HG03342 (cell line): ENCODE measurements at regions not wholly inside any gene's neighbourhood (a gene's known extent, or its start where the extent isn't known, plus 50 kb on each side); places are given as distances from the start of the nearest gene placed in this dataset.
"Not testable (repeated sequence)": the region's sequence is repeated elsewhere in the genome, so short reads cannot be mapped to it uniquely, and the experiment has no call there.

Source experiments
- ATAC-seq: cut with Tn5 transposase; IDR thresholded peaks from one replicate; pipeline ENCODE4 v1.9.1; 2021; ENCODE audit warnings: mild to moderate bottlenecking, moderate library complexity; ENCODE audit not compliant: unreplicated experiment

DNA sequence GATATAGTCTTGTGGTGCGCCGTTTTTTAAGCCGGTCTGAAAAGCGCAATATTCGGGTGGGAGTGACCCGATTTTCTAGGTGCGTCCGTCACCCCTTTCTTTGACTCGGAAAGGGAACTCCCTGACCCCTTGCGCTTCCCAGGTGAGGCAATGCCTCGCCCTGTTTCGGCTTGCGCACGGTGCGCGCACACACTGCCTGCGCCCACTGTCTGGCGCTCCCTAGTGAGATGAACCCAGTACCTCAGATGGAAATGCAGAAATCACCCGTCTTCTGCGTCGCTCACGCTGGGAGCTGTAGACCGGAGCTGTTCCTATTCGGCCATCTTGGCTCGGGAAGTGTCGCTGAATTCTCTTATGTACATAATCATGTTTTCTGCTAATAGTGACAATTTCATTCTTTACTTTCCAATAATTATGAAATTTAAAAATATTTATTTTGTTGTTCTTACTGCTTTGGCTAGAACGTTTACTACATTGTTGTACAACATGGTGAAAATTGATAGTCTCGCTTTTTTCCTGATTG is 61.2 kb upstream of the MINDY3 start:
- ATAC-seq, result not testable (repeated sequence)

GRCh38 chr10:15931376-15931775 is 71.1 kb upstream of the MINDY3 start:
- ATAC-seq, result no peak

DNA sequence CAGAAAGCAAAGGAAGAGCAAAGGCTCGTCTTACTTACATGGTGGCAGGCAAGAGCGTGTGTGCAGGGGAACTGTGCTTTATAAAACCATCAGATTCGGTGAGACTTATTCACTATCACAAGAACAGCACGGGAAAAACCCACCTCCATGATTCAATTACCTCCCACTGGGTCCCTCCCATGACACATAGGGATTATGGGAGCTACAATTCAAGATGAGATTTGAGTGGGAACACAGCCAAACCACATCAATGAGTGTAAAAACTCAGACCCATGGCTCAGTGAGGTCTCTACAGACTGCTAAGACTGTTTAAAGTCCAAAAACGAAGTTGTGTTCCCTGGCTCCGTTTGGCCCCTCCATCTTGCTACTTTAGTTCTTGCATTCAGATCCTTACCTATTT is 79.2 kb upstream of the MINDY3 start:
- not testable (repeated sequence) for ATAC-seq

- ATAC-seq, result no peak
Observed at GRCh38 chr10:15943426-15943825, 83.1 kb upstream of the MINDY3 start.

GRCh38 chr10:15954188-15954587 is 93.9 kb upstream of the MINDY3 start:
- no peak for ATAC-seq

GRCh38 chr10:15960277-15960676 is 100.0 kb upstream of the MINDY3 start:
- ATAC-seq, result no peak

DNA sequence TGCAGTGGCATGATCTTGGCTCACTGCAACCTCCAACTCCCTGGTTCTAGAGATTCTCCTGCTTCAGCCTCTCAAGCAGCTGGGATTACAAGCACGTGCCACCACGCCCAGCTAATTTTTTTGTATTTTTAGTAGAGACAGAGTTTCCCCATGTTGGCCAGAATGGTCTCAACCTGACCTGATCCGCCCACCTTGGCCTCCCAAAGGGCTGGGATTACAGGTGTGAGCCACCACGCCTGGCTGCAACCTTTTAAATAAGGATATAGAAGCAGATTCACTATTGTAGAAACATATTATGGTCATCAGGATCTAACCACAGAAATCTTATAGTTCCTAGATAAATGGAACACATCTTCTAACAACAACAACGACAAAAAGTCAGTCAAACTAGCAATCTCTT is 112.4 kb upstream of the MINDY3 start:
- not testable (repeated sequence) for ATAC-seq

GRCh38 chr10:15985690-15986089 is 125.4 kb upstream of the MINDY3 start:
- ATAC-seq, result no peak

GRCh38 chr10:15990535-15991129 is 130.3 kb upstream of the MINDY3 start:
- ATAC-seq, result no peak

DNA sequence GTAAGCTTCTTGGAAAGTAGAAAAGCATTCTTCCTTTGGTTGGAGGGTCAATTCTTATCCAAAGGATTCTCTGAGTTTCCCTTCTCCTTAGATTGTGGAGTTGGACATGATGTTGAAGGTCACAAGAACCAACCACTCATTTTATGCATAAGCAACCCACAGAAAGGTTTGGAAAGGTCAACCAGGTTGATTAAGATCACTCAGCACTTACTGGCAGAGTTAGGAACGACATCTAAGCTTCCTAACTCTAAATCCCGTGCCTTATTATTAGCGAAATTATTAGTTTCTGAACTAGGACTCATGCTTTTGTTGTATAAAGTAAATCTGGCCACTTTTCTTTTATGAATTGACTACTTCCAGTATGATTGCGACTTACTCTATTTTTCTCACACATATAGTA is 137.0 kb upstream of the MINDY3 start:
- no peak for ATAC-seq

DNA sequence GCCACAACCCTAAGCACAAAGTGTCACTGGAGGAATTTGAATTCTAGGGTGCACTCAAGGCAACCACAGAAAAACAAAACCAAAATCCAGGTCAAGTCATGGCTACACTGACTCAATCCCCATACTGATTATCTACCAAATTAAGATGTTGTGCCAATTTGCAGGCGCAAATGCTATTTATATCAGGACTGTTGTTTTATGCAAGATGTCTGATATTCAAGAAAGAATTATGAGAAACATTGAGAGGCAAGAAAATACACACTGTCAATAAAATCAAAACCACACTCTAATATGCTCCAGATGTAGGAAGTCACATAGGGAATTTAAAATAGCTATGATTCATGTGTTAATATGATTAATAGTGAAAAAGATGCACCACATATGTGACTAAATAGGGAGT is 141.3 kb upstream of the MINDY3 start:
- ATAC-seq, result no peak

- no peak for ATAC-seq
Observed at GRCh38 chr10:16009785-16010184, 149.5 kb upstream of the MINDY3 start.

GRCh38 chr10:16011548-16011947 is 151.2 kb upstream of the MINDY3 start:
- no peak for ATAC-seq

DNA sequence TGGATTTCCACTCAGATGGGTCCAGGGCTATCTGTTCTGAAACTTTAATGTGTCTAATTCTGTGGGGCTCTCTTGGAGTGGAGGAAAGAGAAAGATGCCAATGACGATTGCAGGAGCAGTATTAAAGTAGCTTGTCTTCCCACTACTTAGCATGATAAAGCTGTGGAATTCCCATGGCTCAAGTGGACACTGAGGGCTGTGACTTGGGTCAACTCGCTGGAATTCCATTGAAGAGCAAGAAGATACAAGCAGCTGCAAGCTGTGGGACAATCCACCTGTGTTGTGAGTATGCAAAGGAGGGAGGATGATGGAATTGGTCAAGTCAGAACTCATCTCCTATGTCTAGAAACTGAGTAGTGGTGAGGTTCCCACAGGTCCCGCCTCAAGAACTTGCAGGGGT is 154.2 kb upstream of the MINDY3 start:
- ATAC-seq, result no peak

DNA sequence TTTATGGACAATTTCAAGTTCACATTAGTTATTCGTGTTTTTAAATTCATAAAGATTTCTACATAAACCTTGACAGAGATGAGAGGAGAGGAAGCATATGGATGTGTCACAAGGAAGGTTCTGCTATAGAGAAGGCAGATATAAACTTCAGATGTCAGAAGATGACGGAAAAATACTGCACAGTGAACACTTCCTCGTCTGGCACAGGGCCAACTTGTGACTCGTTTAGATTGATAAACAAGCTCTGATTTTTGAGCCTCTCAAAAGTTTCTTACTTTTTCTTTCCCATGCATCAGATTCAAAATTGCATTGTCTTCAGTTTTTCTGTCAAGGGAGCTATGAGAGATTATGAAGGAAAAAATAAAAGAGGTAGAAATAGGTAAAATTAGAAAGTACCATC is 156.4 kb upstream of the MINDY3 start:
- ATAC-seq, result no peak

GRCh38 chr10:16020836-16021235 is 160.5 kb upstream of the MINDY3 start:
- ATAC-seq, result no peak

- ATAC-seq, result not testable (repeated sequence)
Observed at GRCh38 chr10:16026832-16027231, 166.5 kb upstream of the MINDY3 start.

GRCh38 chr10:16030562-16030961 is 170.3 kb upstream of the MINDY3 start:
- no peak for ATAC-seq

DNA sequence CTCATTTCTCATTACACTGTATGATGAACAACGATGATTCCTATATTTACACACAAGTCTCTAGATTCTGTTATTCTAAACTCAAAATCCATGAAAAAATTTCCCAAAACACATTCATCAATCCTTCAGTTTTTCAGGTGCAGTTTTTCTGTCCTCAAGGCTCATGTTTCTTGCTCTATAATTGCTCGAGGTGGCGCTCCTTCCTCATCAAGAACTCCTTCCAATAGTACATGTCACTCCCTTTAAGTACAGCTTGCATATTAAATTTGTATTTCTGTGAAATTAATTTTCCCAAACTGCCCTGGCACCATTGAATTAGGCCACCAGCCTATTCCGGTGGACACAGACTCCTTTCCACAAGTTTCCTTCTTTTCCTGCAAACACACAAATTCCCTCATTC is 188.7 kb upstream of the MINDY3 start:
- ATAC-seq, result no peak

DNA sequence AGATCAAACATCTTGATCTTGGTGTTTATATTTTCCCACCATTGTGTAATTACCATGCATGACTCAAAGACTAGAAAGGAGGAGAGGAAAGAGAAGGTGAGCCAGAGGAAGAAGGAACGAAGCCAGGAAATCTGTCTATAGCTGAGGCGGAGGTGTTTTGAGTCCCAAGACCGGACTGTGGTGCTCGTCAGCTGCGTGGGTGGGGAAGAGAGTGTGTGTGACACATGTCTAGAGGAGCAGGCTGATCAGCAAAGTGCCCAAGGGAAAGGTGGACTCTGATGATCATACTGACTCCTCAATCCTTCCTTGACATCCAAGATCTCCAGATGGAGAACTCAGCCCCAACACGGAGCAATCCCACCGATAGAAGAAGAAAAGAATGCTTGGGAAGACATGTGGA is 189.5 kb upstream of the MINDY3 start:
- ATAC-seq, result no peak

DNA sequence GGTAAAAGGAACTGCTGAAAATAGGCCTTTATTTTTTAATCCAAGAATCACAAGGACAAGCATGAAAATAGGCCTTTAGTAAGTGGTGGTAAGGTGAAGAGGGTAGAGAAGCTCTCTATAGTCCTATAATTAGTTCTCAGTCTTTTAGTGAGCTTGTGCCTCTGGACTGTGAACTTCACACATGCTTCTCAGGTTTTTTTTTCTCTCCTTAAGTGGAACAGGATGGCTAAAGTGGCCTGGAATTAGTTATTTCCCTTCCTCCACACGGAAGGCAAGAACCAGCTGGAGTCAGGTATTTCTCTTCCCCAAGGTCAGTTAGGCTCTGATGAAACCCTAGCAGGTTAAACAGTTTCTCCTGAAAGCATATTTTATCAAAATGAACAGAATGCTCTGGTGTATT is 203.0 kb upstream of the MINDY3 start:
- no peak for ATAC-seq

DNA sequence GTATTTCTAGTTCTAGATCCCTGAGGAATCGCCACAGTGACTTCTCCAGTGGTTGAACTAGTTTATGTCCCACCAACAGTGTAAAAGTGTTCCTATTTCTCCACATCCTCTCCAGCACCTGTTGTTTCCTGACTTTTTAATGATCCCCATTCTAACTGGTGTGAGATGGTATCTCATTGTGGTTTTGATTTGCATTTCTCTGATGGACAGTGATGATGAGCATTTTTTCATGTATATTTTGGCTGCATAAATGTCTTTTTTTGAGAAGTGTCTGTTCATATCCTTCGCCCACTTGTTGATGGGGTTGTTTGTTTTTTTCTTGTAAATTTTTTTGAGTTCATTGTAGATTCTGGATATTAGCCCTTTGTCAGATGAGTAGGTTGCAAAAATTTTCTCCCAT is 223.2 kb upstream of the MINDY3 start:
- ATAC-seq, result not testable (repeated sequence)

- no peak for ATAC-seq
Observed at GRCh38 chr10:16105082-16105481, 244.8 kb upstream of the MINDY3 start.
